ENCODE measurements at regions not wholly inside any gene's neighbourhood (a gene's known extent, or its start where the extent isn't known, plus 50 kb on each side); places are given as distances from the start of the nearest gene placed in this dataset.

DNA sequence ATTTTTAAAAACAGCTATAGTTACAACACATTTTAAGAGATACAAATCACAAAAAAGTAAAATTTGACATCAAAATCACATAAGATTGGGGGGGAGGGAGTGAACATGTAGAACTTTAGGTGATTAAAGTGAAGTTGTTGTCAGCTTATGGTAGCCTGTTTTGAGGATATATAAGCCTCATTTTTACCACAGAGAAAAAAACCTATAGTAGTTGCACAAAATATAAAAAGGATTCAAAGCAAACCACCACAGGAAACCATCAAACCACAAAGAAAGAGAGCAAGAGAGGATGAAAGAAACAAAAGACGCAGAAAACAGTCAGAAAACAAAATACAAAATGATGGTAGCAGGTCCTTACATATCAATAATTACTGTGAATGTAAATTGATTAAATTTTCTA, 291.9 kb upstream of the DEPDC1 start:
- ATAC-seq, result no peak
- TF ChIP-seq ZFP3 (CRISPR knock-in tag; IDR thresholded peaks at IDR 0.05) (no peak), ARNTL (CRISPR knock-in tag; IDR thresholded peaks at IDR 0.05; ENCODE audit: borderline replicate concordance, low read depth) (no peak), ZC3H10 (CRISPR knock-in tag; IDR thresholded peaks at IDR 0.05) (no peak), ZNF70 (CRISPR knock-in tag; IDR thresholded peaks at IDR 0.05) (no peak), ISL1 (CRISPR knock-in tag; IDR thresholded peaks at IDR 0.05) (no peak), ZFP30 (CRISPR knock-in tag; IDR thresholded peaks at IDR 0.05) (no peak), TOX (CRISPR knock-in tag; IDR thresholded peaks at IDR 0.05; ENCODE audit: borderline replicate concordance) (no peak), GLIS3 (CRISPR knock-in tag; IDR thresholded peaks at IDR 0.05) (no peak), CSDC2 (CRISPR knock-in tag; IDR thresholded peaks at IDR 0.05) (no peak), ZNF565 (CRISPR knock-in tag; conservative IDR thresholded peaks at IDR 0.05; ENCODE audit: low read depth) (no peak), ZNF8 (CRISPR knock-in tag; IDR thresholded peaks at IDR 0.05) (no peak), TCF4 (CRISPR knock-in tag; IDR thresholded peaks at IDR 0.05; ENCODE audit: borderline replicate concordance) (no peak), BACH2 (CRISPR knock-in tag; IDR thresholded peaks at IDR 0.05; ENCODE audit: borderline replicate concordance) (no peak), RARB (CRISPR knock-in tag; IDR thresholded peaks at IDR 0.05) (no peak)
- TF ChIP-seq, protein P1, sequence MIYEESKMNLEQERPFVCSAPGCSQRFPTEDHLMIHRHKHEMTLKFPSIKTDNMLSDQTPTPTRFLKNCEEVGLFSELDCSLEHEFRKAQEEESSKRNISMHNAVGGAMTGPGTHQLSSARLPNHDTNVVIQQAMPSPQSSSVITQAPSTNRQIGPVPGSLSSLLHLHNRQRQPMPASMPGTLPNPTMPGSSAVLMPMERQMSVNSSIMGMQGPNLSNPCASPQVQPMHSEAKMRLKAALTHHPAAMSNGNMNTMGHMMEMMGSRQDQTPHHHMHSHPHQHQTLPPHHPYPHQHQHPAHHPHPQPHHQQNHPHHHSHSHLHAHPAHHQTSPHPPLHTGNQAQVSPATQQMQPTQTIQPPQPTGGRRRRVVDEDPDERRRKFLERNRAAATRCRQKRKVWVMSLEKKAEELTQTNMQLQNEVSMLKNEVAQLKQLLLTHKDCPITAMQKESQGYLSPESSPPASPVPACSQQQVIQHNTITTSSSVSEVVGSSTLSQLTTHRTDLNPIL (CRISPR knock-in tag; IDR thresholded peaks at IDR 0.05; ENCODE audit: low read depth), result no peak
- TF ChIP-seq, protein P2, sequence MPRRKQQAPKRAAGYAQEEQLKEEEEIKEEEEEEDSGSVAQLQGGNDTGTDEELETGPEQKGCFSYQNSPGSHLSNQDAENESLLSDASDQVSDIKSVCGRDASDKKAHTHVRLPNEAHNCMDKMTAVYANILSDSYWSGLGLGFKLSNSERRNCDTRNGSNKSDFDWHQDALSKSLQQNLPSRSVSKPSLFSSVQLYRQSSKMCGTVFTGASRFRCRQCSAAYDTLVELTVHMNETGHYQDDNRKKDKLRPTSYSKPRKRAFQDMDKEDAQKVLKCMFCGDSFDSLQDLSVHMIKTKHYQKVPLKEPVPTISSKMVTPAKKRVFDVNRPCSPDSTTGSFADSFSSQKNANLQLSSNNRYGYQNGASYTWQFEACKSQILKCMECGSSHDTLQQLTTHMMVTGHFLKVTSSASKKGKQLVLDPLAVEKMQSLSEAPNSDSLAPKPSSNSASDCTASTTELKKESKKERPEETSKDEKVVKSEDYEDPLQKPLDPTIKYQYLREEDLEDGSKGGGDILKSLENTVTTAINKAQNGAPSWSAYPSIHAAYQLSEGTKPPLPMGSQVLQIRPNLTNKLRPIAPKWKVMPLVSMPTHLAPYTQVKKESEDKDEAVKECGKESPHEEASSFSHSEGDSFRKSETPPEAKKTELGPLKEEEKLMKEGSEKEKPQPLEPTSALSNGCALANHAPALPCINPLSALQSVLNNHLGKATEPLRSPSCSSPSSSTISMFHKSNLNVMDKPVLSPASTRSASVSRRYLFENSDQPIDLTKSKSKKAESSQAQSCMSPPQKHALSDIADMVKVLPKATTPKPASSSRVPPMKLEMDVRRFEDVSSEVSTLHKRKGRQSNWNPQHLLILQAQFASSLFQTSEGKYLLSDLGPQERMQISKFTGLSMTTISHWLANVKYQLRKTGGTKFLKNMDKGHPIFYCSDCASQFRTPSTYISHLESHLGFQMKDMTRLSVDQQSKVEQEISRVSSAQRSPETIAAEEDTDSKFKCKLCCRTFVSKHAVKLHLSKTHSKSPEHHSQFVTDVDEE (CRISPR knock-in tag; IDR thresholded peaks at IDR 0.05), result no peak
- TF ChIP-seq, protein P3, sequence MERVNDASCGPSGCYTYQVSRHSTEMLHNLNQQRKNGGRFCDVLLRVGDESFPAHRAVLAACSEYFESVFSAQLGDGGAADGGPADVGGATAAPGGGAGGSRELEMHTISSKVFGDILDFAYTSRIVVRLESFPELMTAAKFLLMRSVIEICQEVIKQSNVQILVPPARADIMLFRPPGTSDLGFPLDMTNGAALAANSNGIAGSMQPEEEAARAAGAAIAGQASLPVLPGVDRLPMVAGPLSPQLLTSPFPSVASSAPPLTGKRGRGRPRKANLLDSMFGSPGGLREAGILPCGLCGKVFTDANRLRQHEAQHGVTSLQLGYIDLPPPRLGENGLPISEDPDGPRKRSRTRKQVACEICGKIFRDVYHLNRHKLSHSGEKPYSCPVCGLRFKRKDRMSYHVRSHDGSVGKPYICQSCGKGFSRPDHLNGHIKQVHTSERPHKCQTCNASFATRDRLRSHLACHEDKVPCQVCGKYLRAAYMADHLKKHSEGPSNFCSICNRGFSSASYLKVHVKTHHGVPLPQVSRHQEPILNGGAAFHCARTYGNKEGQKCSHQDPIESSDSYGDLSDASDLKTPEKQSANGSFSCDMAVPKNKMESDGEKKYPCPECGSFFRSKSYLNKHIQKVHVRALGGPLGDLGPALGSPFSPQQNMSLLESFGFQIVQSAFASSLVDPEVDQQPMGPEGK (CRISPR knock-in tag; IDR thresholded peaks at IDR 0.05; ENCODE audit: borderline replicate concordance), result no peak
- TF ChIP-seq, protein P4, sequence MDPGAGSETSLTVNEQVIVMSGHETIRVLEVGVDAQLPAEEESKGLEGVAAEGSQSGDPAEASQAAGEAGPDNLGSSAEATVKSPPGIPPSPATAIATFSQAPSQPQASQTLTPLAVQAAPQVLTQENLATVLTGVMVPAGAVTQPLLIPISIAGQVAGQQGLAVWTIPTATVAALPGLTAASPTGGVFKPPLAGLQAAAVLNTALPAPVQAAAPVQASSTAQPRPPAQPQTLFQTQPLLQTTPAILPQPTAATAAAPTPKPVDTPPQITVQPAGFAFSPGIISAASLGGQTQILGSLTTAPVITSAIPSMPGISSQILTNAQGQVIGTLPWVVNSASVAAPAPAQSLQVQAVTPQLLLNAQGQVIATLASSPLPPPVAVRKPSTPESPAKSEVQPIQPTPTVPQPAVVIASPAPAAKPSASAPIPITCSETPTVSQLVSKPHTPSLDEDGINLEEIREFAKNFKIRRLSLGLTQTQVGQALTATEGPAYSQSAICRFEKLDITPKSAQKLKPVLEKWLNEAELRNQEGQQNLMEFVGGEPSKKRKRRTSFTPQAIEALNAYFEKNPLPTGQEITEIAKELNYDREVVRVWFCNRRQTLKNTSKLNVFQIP (CRISPR knock-in tag; IDR thresholded peaks at IDR 0.05; ENCODE audit: borderline replicate concordance, low read depth), result no peak

DNA sequence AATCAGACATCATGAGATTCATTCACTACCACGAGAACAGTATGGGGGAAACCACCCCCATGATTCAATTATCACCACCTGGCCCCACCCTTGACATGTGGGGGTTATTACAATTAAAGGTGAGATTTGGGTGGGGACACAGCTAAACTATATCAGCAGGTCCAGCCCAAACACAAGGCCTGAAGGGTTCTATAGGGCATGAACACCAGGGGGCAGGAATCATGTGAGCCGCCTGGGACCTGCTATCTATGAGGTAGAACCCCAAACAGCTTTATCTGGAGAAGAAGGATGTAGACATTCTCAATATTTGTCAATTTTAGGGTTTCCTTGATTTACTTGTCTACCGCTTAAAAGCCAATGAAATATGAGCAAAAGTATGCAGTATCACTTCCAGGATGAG, 294.9 kb upstream of the DEPDC1 start:
- no peak for ATAC-seq
- TF ChIP-seq BACH2 (CRISPR knock-in tag; IDR thresholded peaks at IDR 0.05; ENCODE audit: borderline replicate concordance) (no peak), ESRRG (CRISPR knock-in tag; IDR thresholded peaks at IDR 0.05) (no peak), ZNF8 (CRISPR knock-in tag; IDR thresholded peaks at IDR 0.05) (no peak), ARNTL (CRISPR knock-in tag; IDR thresholded peaks at IDR 0.05; ENCODE audit: borderline replicate concordance, low read depth) (no peak), CSDC2 (CRISPR knock-in tag; IDR thresholded peaks at IDR 0.05) (no peak), ZFP30 (CRISPR knock-in tag; IDR thresholded peaks at IDR 0.05) (no peak), ZNF70 (CRISPR knock-in tag; IDR thresholded peaks at IDR 0.05) (no peak), ISL1 (CRISPR knock-in tag; IDR thresholded peaks at IDR 0.05) (no peak), SNAI2 (CRISPR knock-in tag; IDR thresholded peaks at IDR 0.05) (no peak), ZFP3 (CRISPR knock-in tag; IDR thresholded peaks at IDR 0.05) (no peak), TOX (CRISPR knock-in tag; IDR thresholded peaks at IDR 0.05; ENCODE audit: borderline replicate concordance) (no peak), GLIS3 (CRISPR knock-in tag; IDR thresholded peaks at IDR 0.05) (no peak), TCF4 (CRISPR knock-in tag; IDR thresholded peaks at IDR 0.05; ENCODE audit: borderline replicate concordance) (no peak)
- TF ChIP-seq, protein P3 (CRISPR knock-in tag; IDR thresholded peaks at IDR 0.05; ENCODE audit: borderline replicate concordance), result no peak
- TF ChIP-seq, protein P2 (CRISPR knock-in tag; IDR thresholded peaks at IDR 0.05), result no peak
